Activated B cell treated with CpG ODN at 0.5 μM for 24 hours (primary cell): ENCODE measurements at regions not wholly inside any gene's neighbourhood (a gene's known extent, or its start where the extent isn't known, plus 50 kb on each side); places are given as distances from the start of the nearest gene placed in this dataset.

Experiments used
- ATAC-seq: fragments of 200-7000 bp; cut with Tn5 transposase; one replicate; pipeline ENCODE4 v1.10.0; 2021; ENCODE audit warnings: low read depth, mild to moderate bottlenecking, moderate library complexity
- CTCF ChIA-PET: fragments of 350-600 bp; sonication (Branson Sonifier 250); formaldehyde crosslinking; loops from one replicate; lab custom pipeline; 2021; ENCODE audit warnings: antibody characterized with exemption; lab: Charles Lee
- POLR2A ChIA-PET: fragments of 350-600 bp; sonication (Branson Sonifier 250); formaldehyde crosslinking; loops from one replicate; lab custom pipeline; 2021; ENCODE audit warnings: antibody characterized with exemption; lab: Charles Lee
- DNase-seq: peaks from one replicate; pipeline ENCODE4 v3.0.0; 2022
- H3K27ac Mint-ChIP-seq: one replicate; pipeline ENCODE4 v1.8.0; 2020; ENCODE audit warnings: mixed read lengths
- H3K27me3 Mint-ChIP-seq: one replicate; pipeline ENCODE4 v1.8.0; 2021; ENCODE audit warnings: mixed read lengths
- H3K36me3 Mint-ChIP-seq: one replicate; pipeline ENCODE4 v1.8.0; 2021; ENCODE audit warnings: low read depth, mixed read lengths
- H3K4me1 Mint-ChIP-seq: one replicate; pipeline ENCODE4 v1.8.0; 2021; ENCODE audit warnings: mixed read lengths
- H3K4me3 Mint-ChIP-seq: one replicate; pipeline ENCODE4 v1.8.0; 2020; ENCODE audit warnings: mild to moderate bottlenecking, mixed read lengths
- H3K9me3 Mint-ChIP-seq: one replicate; pipeline ENCODE4 v1.8.0; 2020; ENCODE audit warnings: mixed read lengths
- intact Hi-C: fragments of 100-400 bp; cut with micrococcal nuclease; formaldehyde crosslinking; loops from one replicate; pipeline ENCODE4 v1.15.1; 2024
- TF ChIP-seq, protein P1 (sequence below): fragments of 200-600 bp; IDR thresholded peaks from one replicate; pipeline ENCODE4 v1.8.0; 2022; ENCODE audit warnings: antibody characterized with exemption, mild to moderate bottlenecking

DNA sequence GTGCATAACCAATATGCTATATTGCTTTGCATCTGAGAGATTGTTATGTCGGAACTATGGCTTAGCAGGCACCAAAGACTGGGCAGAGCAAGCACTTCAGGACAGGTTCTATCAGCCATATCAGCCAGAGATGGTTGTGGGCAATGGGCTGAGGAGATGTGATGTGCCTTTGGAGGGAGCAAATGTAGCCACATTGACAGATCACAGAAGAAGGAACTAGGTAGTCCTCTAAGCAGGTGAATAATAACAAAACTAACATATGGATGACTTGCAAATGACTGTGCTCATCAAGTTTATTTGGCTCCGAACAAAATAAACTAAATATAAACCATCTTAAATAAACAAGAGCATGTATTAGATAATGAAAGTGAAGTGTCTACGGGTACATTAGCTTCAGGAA lies 291.7 kb downstream of the RMST start:
- no peaks in the 10 kb centered on the region for H3K36me3 Mint-ChIP-seq
- H3K4me3 Mint-ChIP-seq = no peak overlapping the region
- no peaks in the 10 kb centered on the region for H3K27me3 Mint-ChIP-seq
- intact Hi-C loops = no loop called here
- CTCF ChIA-PET = no interaction called here
- POLR2A ChIA-PET = no interaction called here
- DNase-seq (no peak), ATAC-seq (no peak)
- no peak overlapping the region for H3K27ac Mint-ChIP-seq
- TF ChIP-seq, protein P1, sequence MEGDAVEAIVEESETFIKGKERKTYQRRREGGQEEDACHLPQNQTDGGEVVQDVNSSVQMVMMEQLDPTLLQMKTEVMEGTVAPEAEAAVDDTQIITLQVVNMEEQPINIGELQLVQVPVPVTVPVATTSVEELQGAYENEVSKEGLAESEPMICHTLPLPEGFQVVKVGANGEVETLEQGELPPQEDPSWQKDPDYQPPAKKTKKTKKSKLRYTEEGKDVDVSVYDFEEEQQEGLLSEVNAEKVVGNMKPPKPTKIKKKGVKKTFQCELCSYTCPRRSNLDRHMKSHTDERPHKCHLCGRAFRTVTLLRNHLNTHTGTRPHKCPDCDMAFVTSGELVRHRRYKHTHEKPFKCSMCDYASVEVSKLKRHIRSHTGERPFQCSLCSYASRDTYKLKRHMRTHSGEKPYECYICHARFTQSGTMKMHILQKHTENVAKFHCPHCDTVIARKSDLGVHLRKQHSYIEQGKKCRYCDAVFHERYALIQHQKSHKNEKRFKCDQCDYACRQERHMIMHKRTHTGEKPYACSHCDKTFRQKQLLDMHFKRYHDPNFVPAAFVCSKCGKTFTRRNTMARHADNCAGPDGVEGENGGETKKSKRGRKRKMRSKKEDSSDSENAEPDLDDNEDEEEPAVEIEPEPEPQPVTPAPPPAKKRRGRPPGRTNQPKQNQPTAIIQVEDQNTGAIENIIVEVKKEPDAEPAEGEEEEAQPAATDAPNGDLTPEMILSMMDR = no peak
- no peaks in the 10 kb centered on the region for H3K9me3 Mint-ChIP-seq
- no peaks in the 10 kb centered on the region for H3K4me1 Mint-ChIP-seq

DNA sequence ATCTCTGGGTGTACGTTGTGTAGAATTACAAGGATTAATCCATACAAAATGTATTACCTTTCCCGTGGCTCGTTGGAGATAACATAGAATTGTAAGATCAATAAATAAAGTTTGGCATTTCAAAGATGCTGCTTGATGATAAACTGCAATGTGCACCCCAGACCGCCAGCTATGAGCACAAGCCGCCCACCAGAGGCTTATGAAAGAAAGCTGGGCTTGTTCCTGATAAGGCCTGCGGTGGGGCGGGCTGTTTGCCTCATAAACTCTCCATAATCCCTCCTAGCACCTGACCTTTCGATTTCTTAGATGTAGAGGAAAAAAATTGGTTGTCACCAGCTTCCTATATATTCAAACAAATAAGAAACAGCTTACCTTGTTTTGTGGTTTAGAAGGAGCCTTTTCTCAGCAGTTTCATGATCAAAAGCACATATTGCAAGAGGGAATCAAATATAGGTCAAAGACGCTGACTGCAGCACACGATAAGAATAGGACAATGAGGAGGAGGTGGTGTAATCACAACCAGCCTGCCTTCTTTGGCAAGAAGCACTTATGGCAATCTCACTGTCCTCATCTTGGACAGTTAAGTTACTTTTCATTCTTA lies 293.6 kb downstream of the RMST start:
- no peaks in the 10 kb centered on the region for H3K4me1 Mint-ChIP-seq
- POLR2A ChIA-PET = no interaction called here

DNA sequence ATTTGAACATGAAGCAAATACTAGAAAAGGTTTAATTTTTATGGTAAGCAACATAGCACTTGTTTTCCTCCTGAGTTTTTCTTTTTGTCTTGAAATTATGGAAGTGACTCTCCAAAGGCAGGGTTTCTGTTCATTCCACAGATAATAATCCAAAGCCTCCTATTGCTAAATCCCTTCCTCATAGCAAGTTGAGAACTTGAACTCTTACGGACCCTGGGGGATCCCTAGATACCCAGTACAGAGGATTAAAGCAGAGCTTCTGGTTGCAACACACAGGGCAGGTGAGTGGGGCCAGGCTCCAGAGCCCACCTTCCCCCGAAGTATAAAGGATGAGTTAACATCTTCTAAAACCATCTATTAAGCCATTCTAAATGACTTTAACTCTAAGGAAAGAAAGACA lies 294.1 kb downstream of the RMST start:
- TF ChIP-seq, protein P1 = no peak
- ATAC-seq = no peak
- H3K4me3 Mint-ChIP-seq = no peak overlapping the region
- no peaks in the 10 kb centered on the region for H3K27me3 Mint-ChIP-seq
- H3K27ac Mint-ChIP-seq = no peak overlapping the region
- intact Hi-C loops = no loop called here
- ChIA-PET POLR2A (no interaction called here), CTCF (interaction anchor here (0.6 kb wide), 1 partner anchor 246 kb away, joined by 3 read pairs; no protein-coding TSS in a partner anchor)
- no peaks in the 10 kb centered on the region for H3K4me1 Mint-ChIP-seq
- no peak for DNase-seq
- H3K9me3 Mint-ChIP-seq = no peaks in the 10 kb centered on the region
- H3K36me3 Mint-ChIP-seq = no peaks in the 10 kb centered on the region

More for the DNA sequence above, 293.6 kb downstream of the RMST start:
- H3K4me3 Mint-ChIP-seq = no peak overlapping the region
- no peak overlapping the region for H3K27ac Mint-ChIP-seq
- H3K27me3 Mint-ChIP-seq = no peaks in the 10 kb centered on the region
- CTCF ChIA-PET = interaction anchor here (0.6 kb wide), 1 partner anchor 247 kb away, joined by 3 read pairs; no protein-coding TSS in a partner anchor
- TF ChIP-seq, protein P1 = no peak
- intact Hi-C loops = no loop called here
- no peaks in the 10 kb centered on the region for H3K9me3 Mint-ChIP-seq
- ATAC-seq (no peak), DNase-seq (no peak)
- no peaks in the 10 kb centered on the region for H3K36me3 Mint-ChIP-seq

DNA sequence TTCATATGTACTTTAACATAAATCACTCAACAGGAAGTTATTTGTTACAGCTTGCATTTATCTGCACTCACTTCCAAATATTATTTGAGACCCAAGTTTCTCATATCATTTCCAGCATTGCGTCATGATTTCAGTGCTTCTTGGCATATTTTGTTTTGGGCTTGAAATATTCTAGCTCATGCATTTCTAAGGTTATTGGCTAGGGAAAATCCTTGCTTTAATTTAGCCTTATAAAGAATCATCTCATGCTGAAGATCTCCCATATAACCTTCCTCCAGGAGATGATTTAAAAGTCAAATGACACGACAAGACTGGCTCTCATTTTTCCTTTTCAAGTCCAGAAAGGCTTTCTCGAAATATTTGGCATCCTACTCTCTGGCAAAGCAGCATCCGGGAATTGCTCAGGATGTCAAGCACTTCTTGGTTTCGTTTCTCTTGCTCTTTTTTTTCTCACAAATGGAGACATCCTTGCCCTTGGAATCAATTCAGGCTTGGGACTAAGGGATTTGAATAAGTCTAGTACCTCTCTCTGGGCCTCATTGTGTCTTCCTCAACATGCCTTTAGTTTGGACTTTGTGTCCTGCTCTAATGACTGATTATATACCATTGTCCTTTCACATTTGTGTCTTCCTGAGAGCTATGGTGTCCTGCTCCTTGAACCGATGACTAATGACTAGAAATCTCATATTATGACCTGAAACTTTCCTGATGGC lies 295.0 kb downstream of the RMST start:
- DNase-seq = no peak
- no peak for ATAC-seq
- H3K36me3 Mint-ChIP-seq = no peaks in the 10 kb centered on the region
- no peaks in the 10 kb centered on the region for H3K4me1 Mint-ChIP-seq
- intact Hi-C loops = no loop called here
- CTCF ChIA-PET = no interaction called here
- H3K9me3 Mint-ChIP-seq = no peaks in the 10 kb centered on the region
- no peak overlapping the region for H3K27ac Mint-ChIP-seq
- H3K4me3 Mint-ChIP-seq = no peak overlapping the region
- TF ChIP-seq, protein P1 = no peak
- H3K27me3 Mint-ChIP-seq = no peaks in the 10 kb centered on the region
- POLR2A ChIA-PET = no interaction called here

DNA sequence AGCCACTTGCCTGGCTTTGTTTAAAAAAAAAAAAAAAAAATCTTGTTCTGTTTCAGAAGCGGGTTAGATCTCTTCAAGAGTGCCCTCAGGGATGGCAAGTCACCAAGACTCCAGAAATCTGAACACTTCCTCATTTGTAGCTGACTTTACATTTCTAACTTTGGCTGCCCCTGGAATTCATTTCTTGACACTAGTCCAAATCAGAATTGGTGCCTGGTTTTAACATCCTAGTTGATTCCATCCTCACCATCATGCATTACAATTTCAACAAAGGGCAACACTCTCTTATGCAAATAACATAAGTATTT lies 295.5 kb downstream of the RMST start:
- no peaks in the 10 kb centered on the region for H3K27me3 Mint-ChIP-seq
- intact Hi-C loops = no loop called here
- H3K27ac Mint-ChIP-seq = no peak overlapping the region
- H3K36me3 Mint-ChIP-seq = no peaks in the 10 kb centered on the region
- no peaks in the 10 kb centered on the region for H3K4me1 Mint-ChIP-seq
- ChIA-PET POLR2A (no interaction called here), CTCF (no interaction called here)
- H3K4me3 Mint-ChIP-seq = no peak overlapping the region
- TF ChIP-seq, protein P1 = no peak
- H3K9me3 Mint-ChIP-seq = no peaks in the 10 kb centered on the region
- no peak for ATAC-seq
- DNase-seq = no peak
